HG02571 (cell line): ENCODE measurements at regions not wholly inside any gene's neighbourhood (a gene's known extent, or its start where the extent isn't known, plus 50 kb on each side); places are given as distances from the start of the nearest gene placed in this dataset.

Source experiments
- ATAC-seq: cut with Tn5 transposase; IDR thresholded peaks from one replicate; pipeline ENCODE4 v1.9.1; 2021; ENCODE audit warnings: mild to moderate bottlenecking, moderate library complexity; ENCODE audit not compliant: unreplicated experiment

DNA sequence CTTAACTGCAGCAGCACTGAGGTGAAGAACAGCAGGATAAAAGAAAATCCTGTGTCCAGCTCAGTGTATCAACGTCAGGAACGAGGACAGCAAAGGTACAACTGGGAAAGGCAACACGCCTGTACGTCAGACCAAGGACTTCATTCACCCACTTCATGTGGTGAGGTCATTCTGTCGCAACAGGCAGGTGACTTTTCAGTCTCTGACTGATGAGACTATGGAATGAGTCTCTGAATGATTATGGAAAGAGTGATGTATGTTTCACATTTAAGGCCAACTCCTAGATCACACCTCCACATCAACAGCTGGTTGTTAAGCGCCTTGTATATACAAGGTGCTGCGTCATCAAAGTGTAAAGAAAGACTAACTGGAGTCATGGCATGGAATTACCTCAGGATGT is 297.6 kb upstream of the SP8 start:
- ATAC-seq: no peak

DNA sequence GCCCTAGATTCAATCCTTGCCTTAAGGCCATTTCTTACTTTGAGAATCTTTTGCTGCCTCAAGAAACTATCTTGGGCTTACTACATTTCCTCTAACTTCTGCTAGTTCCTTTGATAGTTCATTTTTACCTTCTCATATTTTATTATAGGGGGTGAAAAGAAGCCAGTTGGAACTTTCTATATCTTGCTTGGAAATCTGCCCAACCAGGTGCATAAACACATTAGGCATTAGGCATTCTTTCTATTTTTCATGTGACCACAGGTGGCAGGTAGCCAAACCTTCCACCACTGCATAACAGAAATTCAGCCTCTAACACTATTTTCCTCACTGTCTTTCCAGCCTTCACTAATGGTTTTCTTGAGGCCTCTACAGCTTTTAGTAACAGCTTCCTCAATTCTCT is 300.0 kb upstream of the SP8 start:
- ATAC-seq: no peak

DNA sequence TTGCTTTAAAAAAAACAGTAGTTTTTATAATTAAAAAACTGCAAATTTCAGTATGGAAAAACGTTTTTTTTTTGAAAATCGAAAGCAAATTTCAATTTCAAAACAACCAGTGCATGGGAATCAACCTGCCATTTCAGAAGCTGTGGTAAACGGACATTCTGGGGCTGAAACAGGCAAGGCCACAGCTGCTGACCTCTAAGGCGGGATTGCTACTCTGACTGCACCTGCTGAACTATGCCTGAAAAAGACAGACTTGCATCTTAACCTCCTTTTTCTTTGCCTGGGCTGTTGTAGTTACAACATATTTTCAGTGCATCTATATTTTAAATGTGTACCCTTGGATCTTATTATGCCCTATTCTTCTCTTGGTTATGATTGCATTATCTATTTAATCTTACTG is 303.0 kb upstream of the SP8 start:
- no peak for ATAC-seq

- ATAC-seq: no peak
These were observed 306.3 kb upstream of the SP8 start for GRCh38 chr7:21092766-21093702.

- no peak for ATAC-seq
These were observed 307.9 kb upstream of the SP8 start for GRCh38 chr7:21094589-21094988.

DNA sequence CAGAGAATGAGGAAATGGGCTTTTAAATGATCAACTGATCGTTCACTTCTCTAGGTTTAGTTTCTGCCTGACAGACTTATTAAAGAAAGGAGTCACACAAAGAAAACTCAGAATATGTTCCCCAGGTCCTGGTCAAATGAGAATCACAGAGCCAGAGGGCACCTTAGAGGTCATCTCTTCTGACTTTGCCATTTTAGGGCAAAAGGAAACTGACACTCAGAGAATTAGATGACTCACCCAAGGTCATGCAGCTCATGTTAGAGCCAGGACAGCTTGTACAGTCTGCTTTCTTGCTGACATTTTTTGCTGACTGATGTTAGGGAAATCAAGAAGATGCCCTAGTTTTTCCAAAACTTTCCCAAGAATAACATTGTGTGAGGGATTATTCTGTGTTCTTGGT is 312.7 kb upstream of the SP8 start:
- ATAC-seq: no peak

GRCh38 chr7:21099955-21100354 is 313.3 kb upstream of the SP8 start:
- no peak for ATAC-seq

GRCh38 chr7:21101541-21101940 is 314.9 kb upstream of the SP8 start:
- ATAC-seq: no peak

- ATAC-seq: no peak
These were observed 316.9 kb upstream of the SP8 start for GRCh38 chr7:21103426-21104123.

GRCh38 chr7:21104124-21104500 is 317.4 kb upstream of the SP8 start:
- no peak for ATAC-seq

DNA sequence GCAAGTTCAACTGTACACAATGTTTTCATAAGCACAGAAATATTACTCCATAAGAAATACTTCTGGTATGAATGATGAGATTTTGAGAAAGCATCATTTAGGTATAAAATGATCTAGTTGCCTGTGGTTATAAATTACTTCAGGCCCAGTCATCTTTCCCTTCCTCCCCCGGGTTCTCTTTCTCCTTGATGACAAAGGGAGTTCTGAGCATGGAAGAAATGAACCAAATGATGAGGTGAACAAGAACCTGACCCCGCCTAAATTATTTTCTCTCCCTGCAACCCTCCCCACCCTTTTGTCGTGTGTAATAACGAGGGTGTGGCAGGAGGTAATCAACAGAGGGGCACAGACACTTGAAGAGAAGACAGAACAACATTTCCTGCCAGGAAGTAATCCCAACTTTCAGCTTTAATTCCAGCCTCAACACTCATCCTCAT is 319.6 kb upstream of the SP8 start:
- ATAC-seq: no peak

DNA sequence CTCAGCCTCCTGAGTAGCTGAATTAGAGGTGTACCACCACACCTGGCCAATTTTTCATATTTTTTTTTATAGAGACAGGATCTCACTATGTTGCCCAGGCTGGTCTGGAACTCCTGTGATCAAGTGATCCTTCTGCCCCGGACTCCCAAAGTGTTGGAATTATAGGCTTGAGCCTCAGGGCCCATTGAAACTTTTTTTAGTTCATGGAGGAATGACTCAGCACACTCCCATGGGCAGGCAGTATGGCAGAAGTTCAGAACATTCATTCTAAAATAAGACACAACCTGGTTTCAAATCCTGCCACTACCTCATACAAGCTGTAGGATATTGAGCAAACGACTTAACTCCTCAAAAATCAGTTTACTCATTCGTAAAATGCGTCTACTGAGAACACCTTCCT is 320.4 kb upstream of the SP8 start:
- ATAC-seq: no peak

DNA sequence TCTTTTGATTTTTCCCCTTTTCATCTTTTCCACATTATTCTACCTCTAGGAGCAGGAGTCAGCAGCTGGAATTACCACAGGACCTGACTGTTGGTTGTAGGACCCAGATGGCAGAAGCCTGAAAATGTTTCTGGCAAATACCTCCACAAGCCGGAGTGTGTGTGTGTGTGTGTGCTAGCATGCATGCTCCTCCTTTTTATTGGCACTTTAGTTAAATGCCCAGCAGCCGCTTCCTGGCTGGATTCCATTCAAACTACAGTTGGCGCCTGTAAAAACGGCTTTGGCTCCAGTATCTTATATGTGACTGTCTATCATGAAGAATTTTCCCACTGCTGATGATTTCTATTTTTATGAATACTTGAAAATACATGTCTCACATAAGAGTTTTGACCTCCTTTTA is 319.7 kb upstream of the SP4 start:
- no peak for ATAC-seq

DNA sequence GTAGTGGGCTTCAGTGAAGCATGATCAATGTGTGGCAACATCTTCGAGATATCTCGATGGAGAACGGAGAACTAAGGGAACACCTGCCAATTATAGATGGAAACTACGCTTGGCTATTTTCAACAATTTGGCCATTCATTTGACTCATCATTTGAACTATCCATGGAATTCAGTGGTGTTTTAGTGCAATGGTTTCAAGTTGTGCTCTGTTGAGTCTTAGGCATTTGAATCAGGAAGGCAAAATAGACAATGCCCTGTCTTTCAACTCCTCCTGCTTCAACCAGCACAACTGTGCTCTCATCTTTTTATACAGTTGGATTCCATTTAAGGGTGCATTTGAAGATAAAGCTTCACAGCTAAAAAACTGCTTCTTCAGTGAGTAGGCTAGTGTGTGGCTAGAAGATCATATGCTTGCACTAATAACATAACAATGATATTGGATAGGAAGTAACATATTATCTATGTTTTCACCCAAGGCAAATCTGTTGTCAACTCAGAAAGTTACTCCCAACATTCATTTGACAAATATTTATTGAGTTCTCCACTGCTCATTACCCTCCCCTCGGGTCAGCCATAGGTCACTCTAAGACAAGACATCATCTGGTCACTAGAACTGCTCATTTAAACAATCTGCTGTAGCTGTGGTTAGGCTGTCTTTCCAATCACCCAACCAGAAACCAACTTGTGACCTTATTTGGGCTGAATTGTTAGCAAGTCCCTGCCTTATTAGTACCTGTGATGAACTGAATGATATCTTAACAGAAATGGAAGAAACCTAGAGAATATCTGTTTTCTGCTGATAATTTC is 314.1 kb upstream of the SP4 start:
- ATAC-seq: no peak

DNA sequence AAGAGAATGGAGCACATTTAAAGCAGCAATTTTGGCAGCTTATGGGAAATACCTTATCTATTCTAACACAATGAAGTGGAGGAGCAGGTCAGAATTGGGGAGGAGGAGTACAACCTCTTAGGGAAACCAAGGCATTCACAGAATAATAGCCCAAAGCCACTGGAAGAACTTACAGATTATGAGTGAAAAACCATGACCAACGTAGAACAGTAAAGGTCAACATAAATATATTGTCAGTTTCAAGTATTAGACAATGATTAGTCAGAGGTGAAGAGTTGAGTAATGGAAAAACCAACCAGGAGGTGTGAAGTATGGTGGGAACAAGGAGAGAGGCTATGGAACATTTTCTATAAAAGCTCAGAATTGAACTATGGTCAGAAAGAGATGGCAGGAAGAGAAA is 304.3 kb upstream of the SP4 start:
- no peak for ATAC-seq

DNA sequence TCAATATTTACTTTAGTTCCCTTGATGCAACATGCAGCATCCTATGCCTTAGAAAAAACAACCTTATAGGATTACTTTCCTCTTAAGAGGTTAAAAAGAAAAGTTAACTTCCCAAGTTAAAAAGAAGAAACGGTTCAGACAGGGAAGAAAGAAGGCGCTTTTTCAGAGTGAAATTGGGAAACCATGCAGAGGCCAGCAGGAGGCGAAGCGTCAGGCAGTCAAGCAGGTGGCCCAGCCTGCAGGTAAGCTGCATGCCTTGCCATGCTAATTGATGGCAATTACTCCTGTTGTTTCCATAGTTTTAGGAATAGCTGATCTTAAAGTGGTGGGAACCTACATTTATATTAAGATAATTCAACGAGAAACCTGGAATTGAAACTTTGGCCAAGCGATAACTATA is 302.6 kb upstream of the SP4 start:
- no peak for ATAC-seq

GRCh38 chr7:21128062-21128817 is 299.6 kb upstream of the SP4 start:
- ATAC-seq: no peak

- no peak for ATAC-seq
These were observed 296.0 kb upstream of the SP4 start for GRCh38 chr7:21131897-21132296.

GRCh38 chr7:21134631-21135030 is 293.3 kb upstream of the SP4 start:
- no peak for ATAC-seq

- ATAC-seq: no peak
These were observed 292.4 kb upstream of the SP4 start for GRCh38 chr7:21135437-21135836.

DNA sequence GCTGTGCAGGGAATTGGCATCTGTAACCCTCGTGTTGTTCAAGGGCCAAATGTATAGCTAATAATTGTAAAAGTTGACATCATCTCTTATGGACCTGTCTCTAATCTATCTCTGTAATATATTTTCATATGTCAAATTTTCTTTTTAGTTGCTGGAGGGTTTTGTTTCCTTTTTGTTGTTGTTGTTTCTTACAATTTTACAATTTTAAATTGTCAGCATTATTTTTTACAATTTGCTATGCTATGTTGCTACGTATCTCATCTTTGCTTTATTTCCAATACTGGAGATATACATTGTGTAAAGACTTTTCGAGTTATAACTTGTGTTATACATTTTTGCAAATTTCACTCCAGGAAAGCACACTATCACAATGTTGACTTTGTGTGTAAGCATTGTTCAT is 290.2 kb upstream of the SP4 start:
- no peak for ATAC-seq
